Heart left ventricle (tissue), 13 donors: ENCODE measurements at regions not wholly inside any gene's neighbourhood (a gene's known extent, or its start where the extent isn't known, plus 50 kb on each side); places are given as distances from the start of the nearest gene placed in this dataset.

Experiments
- CTCF ChIP-seq, 12 donors: fragments of 200-600 bp; sonication (generic) in 4 of 12; IDR thresholded peaks; one replicate each; pipeline versions ENCODE4 v1.5.0 to v1.8.0; 2018 to 2022; ENCODE audit warnings: antibody characterized with exemption in 12 of 12, mild to moderate bottlenecking in 5 of 12
- POLR2A ChIP-seq, 2 donors: fragments of 450-650 bp; IDR thresholded peaks; one replicate each; pipeline ENCODE4 v1.6.1; 2017; ENCODE audit warnings: antibody characterized with exemption in 2 of 2, mild to moderate bottlenecking in 2 of 2, moderate library complexity in 2 of 2
- donor health status: ischemic (EF 13 %, LVEDD 7.1; RV severe dilation, severe dysfunction).
- donor health status: DM: no; HTN: yes; CAD: no.
- donor health status: DM: no; HTN: no; CAD: no.
- donor health status: ischemic (EF 25% LVEDD 6.9; RV normal size, moderate dysfunction).
- donor health status: ischemic (EF 25% LVEDD 5.7; RV mildly dilated, moderate dysfunction).
- donor health status: ischemic (EF 35%, LVEDD 5.7; RV mildly dilated, moderate dysfunction).
- donor health status: nonischemic (EF 11% LVEDD 7.7; RV severe dilation, severe dysfunction).
- donor health status: DM: yes; HTN: yes; CAD: no.
- donor health status: PGD.
- donor health status: ischemic (EF 29% LVEDD 5.4; RV normal size, mild dysfunction).
- donor health status: nonischemic (EF 23%, LVEDD 6.1; RV moderate dilation, normal function).

- no peak for TF ChIP-seq CTCF (IDR thresholded peaks at IDR 0.05)
- no peak for TF ChIP-seq POLR2A (IDR thresholded peaks at IDR 0.05)
These were observed 277.2 kb upstream of the TMEFF2 start for GRCh38 chr2:192471982-192472381.
